K562 (cell line): ENCODE measurements at regions not wholly inside any gene's neighbourhood (a gene's known extent, or its start where the extent isn't known, plus 50 kb on each side); places are given as distances from the start of the nearest gene placed in this dataset.

Experiments
- ATAC-seq: fragments of 200-7000 bp; cut with Tn5 transposase; 3 replicates; pipeline ENCODE4 v1.9.1; 2020; ENCODE audit warnings: moderate library complexity
- BruUV-seq: library from RNA; stranded (reverse); fragments of 400-500 nt; replicated peaks from 2 replicates; lab custom pipeline; 2021; lab: Mats Ljungman, UMichigan
- CTCF ChIA-PET: fragments of 300-600 bp; formaldehyde crosslinking; extraction: SDS; loops from one replicate; lab custom pipeline; 2021; ENCODE audit warnings: low intra/inter-chr PET ratio; lab: Yijun Ruan, JAX
- POLR2A ChIA-PET: fragments of 300-600, 350-650 bp; sonication (Branson Sonifier 250); formaldehyde crosslinking; extraction: SDS; loops from one replicate; lab custom pipeline; 2021; ENCODE audit warnings: antibody characterized with exemption, inconsistent platforms; lab: Yijun Ruan, JAX
- DNase-seq, 4 experiments: peaks; one replicate each; pipeline versions ENCODE4 v3.0.0 to v3.0.0-alpha.2; 2011 to 2018; ENCODE audit warnings: low spot score in 3 of 4, mixed read lengths in 3 of 4; ENCODE audit errors: extremely low read depth in 1 of 4
- FAIRE-seq: peaks from 2 replicates; lab custom pipeline; 2011; peaks lifted over from hg19 to GRCh38; lab: Jason Lieb, UNC
- H2AFZ ChIP-seq: 2 replicates; pipeline ENCODE4 v1.6.0; 2011; ENCODE audit warnings: low read depth, low read length, control low read depth, inconsistent platforms
- H3K27ac ChIP-seq: fragments of 200-600 bp; 3 replicates; pipeline ENCODE4 v1.8.0; 2011; ENCODE audit warnings: low read depth, mild to moderate bottlenecking, control low read depth, inconsistent platforms, low read length, moderate library complexity, mixed read lengths; ENCODE audit errors: extremely low read depth
- H3K27me3 ChIP-seq, 2 experiments: fragments of 300-600 bp in 1 of 2; 2 replicates in 1 of 2; 3 replicates in 1 of 2; pipeline versions ENCODE4 v1.6.0 to v1.8.0; 2011; ENCODE audit warnings: inconsistent platforms in 2 of 2, low read length in 2 of 2, mild to moderate bottlenecking in 1 of 2, mixed read lengths in 1 of 2, moderate library complexity in 1 of 2; ENCODE audit not compliant: control insufficient read depth in 2 of 2, insufficient read depth in 2 of 2
- H3K36me3 ChIP-seq: fragments of 300-600 bp; 3 replicates; pipeline ENCODE4 v1.8.0; 2011; ENCODE audit warnings: mild to moderate bottlenecking, low read length, inconsistent platforms; ENCODE audit not compliant: control insufficient read depth, insufficient read depth
- H3K4me1 ChIP-seq, 2 experiments: fragments of 200-600 bp in 1 of 2; replicated peaks in 1 of 2; 2 replicates in 1 of 2; 3 replicates in 1 of 2; pipeline versions ENCODE4 v1.5.1 to v1.8.0; 2011; ENCODE audit warnings: inconsistent platforms in 2 of 2, low read length in 2 of 2, mild to moderate bottlenecking in 1 of 2, mixed read lengths in 1 of 2, moderate library complexity in 1 of 2; ENCODE audit not compliant: control insufficient read depth in 2 of 2, insufficient read depth in 2 of 2
- H3K4me2 ChIP-seq: 2 replicates; pipeline ENCODE4 v1.6.1; 2011; ENCODE audit warnings: low read length, control low read depth, inconsistent platforms, mixed read lengths; ENCODE audit not compliant: insufficient read depth
- H3K4me3 ChIP-seq: fragments of 200-600 bp; sonication (generic), shearing (Covaris generic); 2 replicates; pipeline ENCODE4 v1.5.1; 2016; ENCODE audit warnings: control low read depth, inconsistent platforms
- H3K79me2 ChIP-seq: fragments of 200-600 bp; 3 replicates; pipeline ENCODE4 v1.8.0; 2011; ENCODE audit warnings: low read length, inconsistent platforms; ENCODE audit not compliant: control insufficient read depth, insufficient read depth
- H3K9ac ChIP-seq, 2 experiments: 2 replicates each; pipeline versions ENCODE4 v1.6.0 to v1.6.1; 2011; ENCODE audit warnings: low read depth in 2 of 2, low read length in 2 of 2, control low read depth in 1 of 2, inconsistent platforms in 1 of 2, mild to moderate bottlenecking in 1 of 2, mixed read lengths in 1 of 2; ENCODE audit not compliant: insufficient read depth in 1 of 2
- H3K9me1 ChIP-seq: one replicate; pipeline ENCODE4 v1.6.0; 2011; ENCODE audit warnings: inconsistent platforms, mild to moderate bottlenecking, low read length, moderate library complexity; ENCODE audit not compliant: control insufficient read depth, insufficient read depth
- H3K9me3 ChIP-seq: replicated peaks from 2 replicates; pipeline ENCODE4 v1.5.1; 2011; ENCODE audit warnings: low read depth, low read length, inconsistent platforms; ENCODE audit not compliant: control insufficient read depth, insufficient read depth
- H4K20me1 ChIP-seq: replicated peaks from 2 replicates; pipeline ENCODE4 v1.6.1; 2011; ENCODE audit warnings: low read length, inconsistent platforms, mixed read lengths; ENCODE audit not compliant: control insufficient read depth, insufficient read depth
- ATF1 ChIP-seq, 2 experiments: fragments of 450-650 bp in 1 of 2; IDR thresholded peaks; 2 replicates each; pipeline ENCODE4 v1.6.1; 2016; ENCODE audit warnings: missing compliant biosample characterization in 1 of 2, missing genetic modification characterization in 1 of 2
- CCNT2 ChIP-seq: IDR thresholded peaks from 2 replicates; pipeline ENCODE4 v1.6.1; 2011; ENCODE audit warnings: borderline replicate concordance, low read depth, mild to moderate bottlenecking, moderate library complexity, mixed read lengths, low read length; ENCODE audit not compliant: insufficient read length; ENCODE audit errors: extremely low read depth
- EGR1 ChIP-seq: fragments of 450-650 bp; conservative IDR thresholded peaks from 2 replicates; pipeline ENCODE4 v1.6.1; 2017; ENCODE audit warnings: mild to moderate bottlenecking
- MECOM ChIP-seq: fragments of 250-450 bp; sonication (Bioruptor Pico); IDR thresholded peaks from 2 replicates; pipeline ENCODE4 v1.8.0; 2022; ENCODE audit warnings: inconsistent platforms
- RAD21 ChIP-seq, 2 experiments: fragments of 250-450 bp in 1 of 2; fragments of 450-650 bp in 1 of 2; sonication (Bioruptor Pico) in 1 of 2; formaldehyde crosslinking in 1 of 2; IDR thresholded peaks in 1 of 2; conservative IDR thresholded peaks in 1 of 2; 2 replicates each; pipeline versions ENCODE4 v1.4.0 to v1.8.0; 2020 to 2022; ENCODE audit warnings: mild to moderate bottlenecking in 2 of 2, moderate library complexity in 1 of 2
- ZNF133 ChIP-seq: fragments of 250-450 bp; sonication (Bioruptor Pico); IDR thresholded peaks from 2 replicates; pipeline ENCODE4 v1.4.0; 2020; ENCODE audit warnings: mild to moderate bottlenecking
- ZNF699 ChIP-seq: fragments of 250-450 bp; sonication (Bioruptor Pico); IDR thresholded peaks from 2 replicates; pipeline ENCODE4 v1.8.0; 2021; ENCODE audit warnings: mild to moderate bottlenecking, moderate library complexity; ENCODE audit not compliant: insufficient replicate concordance
- WGBS: fragments of 100-300 bp; shearing (Covaris generic); methylation state at CpG from one replicate; pipeline ENCODE4 v1.1.6; 2016; ENCODE audit warnings: low coverage, mixed read lengths; ENCODE audit not compliant: insufficient coverage; ENCODE audit errors: missing lambda C conversion rate; 5-methylcytosine and 5-hydroxymethylcytosine counted together
- in situ Hi-C: fragments of 300-500 bp; cut with MboI; formaldehyde crosslinking; loops from 4 replicates; pipeline ENCODE4 v1.15.0; 2018; ENCODE audit warnings: inconsistent platforms, mixed read lengths
- intact Hi-C: fragments of 100-400 bp; cut with micrococcal nuclease; formaldehyde crosslinking; loops from 2 replicates; pipeline ENCODE4 v1.14.2; 2022
- TF ChIP-seq, protein P1 (sequence below): IDR thresholded peaks from 2 replicates; pipeline ENCODE4 v1.6.1; 2016; ENCODE audit warnings: missing genetic modification characterization, missing compliant biosample characterization

DNA sequence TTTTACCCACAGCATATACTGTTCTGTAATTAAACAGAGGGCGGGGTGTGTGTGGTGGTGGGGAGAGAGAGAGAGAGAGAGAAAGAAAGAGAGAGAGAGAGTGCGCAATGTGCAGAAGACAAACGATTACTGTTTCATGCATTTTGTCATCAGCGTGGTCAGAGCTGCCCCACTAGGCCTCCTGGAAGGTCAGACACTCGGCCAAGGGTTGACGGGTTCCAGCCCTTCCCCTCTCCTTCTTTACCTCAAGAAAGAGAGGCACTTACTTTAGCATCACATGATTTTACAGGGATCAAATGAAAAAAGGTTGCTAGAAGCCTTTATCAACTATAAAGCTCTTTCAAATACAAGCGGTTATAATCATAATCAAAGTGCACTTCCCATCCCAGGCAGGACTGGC lies 269.2 kb upstream of the SORL1-AS1 start:
- Histone ChIP-seq H3K79me2 (no peaks in the 10 kb centered on the region), H3K4me1 (no peaks in the 10 kb centered on the region), H3K4me3 (no peak overlapping the region), H3K9ac (no peak overlapping the region), H3K27me3 (no peaks in the 10 kb centered on the region), H3K27ac (no peak overlapping the region), H2AFZ (no peak overlapping the region), H3K9me1 (no peaks in the 10 kb centered on the region), H3K9me3 (no peaks in the 10 kb centered on the region), H4K20me1 (no peaks in the 10 kb centered on the region)
- intact Hi-C loops, result no loop called here
- CTCF ChIA-PET, result no interaction called here
- in situ Hi-C loops, result no loop called here
- ATAC-seq (no peak), FAIRE-seq (no peak)
- 3% methylated on average over 6 of the region's 7 CpGs for WGBS
- no TSS peak for BruUV-seq
- no peak for TF ChIP-seq ZNF133 (CRISPR knock-in tag)
- TF ChIP-seq, all 486 proteins: peak for 0
- Histone ChIP-seq H3K36me3 (no peaks in the 10 kb centered on the region), H3K4me2 (no peak overlapping the region)
- POLR2A ChIA-PET, result interaction anchor here (0.8 kb wide), 1 partner anchor 13 kb away, joined by 3 read pairs; no protein-coding TSS in a partner anchor
- no peak for DNase-seq

DNA sequence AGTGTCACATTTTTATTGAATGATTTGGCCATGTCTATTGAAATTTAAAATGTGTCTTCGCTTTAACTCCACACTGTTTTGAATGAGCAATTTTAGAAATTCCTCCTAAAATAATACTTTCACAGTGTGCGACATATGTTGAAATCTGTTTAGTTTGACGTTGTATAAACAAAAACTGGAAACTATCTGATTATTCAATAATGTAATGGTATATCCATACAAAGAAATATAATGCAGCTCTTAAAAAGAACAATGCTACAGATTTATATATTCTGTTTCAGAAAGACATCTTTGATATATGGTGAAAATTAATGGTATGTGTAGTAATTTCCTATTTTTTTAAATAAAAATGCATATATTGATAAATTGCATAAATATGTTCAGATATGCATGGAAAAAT lies 268.7 kb upstream of the SORL1-AS1 start:
- ATAC-seq (no peak), DNase-seq (no peak), FAIRE-seq (no peak)
- ChIA-PET POLR2A (no interaction called here), CTCF (no interaction called here)
- H3K4me2 ChIP-seq, result no peak overlapping the region
- H3K79me2 ChIP-seq, result no peaks in the 10 kb centered on the region
- no peaks in the 10 kb centered on the region for H3K36me3 ChIP-seq
- no peaks in the 10 kb centered on the region for H3K9me1 ChIP-seq
- no peak for TF ChIP-seq RAD21 (CRISPR knock-in tag; conservative IDR thresholded peaks at IDR 0.05 in 1 of 2, IDR thresholded peaks at IDR 0.05 in 1 of 2)
- no peak for TF ChIP-seq ATF1 (CRISPR knock-in tag; IDR thresholded peaks at IDR 0.05)
- no peak for TF ChIP-seq ATF1 (tag; IDR thresholded peaks at IDR 0.05)
- no peak for TF ChIP-seq EGR1
- no peak for TF ChIP-seq CCNT2
- no peak for TF ChIP-seq ZNF699 (CRISPR knock-in tag)
- TF ChIP-seq, protein P1, sequence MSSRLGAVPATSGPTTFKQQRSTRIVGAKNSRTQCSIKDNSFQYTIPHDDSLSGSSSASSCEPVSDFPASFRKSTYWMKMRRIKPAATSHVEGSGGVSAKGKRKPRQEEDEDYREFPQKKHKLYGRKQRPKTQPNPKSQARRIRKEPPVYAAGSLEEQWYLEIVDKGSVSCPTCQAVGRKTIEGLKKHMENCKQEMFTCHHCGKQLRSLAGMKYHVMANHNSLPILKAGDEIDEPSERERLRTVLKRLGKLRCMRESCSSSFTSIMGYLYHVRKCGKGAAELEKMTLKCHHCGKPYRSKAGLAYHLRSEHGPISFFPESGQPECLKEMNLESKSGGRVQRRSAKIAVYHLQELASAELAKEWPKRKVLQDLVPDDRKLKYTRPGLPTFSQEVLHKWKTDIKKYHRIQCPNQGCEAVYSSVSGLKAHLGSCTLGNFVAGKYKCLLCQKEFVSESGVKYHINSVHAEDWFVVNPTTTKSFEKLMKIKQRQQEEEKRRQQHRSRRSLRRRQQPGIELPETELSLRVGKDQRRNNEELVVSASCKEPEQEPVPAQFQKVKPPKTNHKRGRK, result no peak
- no peak for TF ChIP-seq MECOM (CRISPR knock-in tag)
- no peaks in the 10 kb centered on the region for H3K9me3 ChIP-seq
- no peak overlapping the region for H3K4me3 ChIP-seq
- in situ Hi-C loops (no loop called here), intact Hi-C loops (no loop called here)
- H3K4me1 ChIP-seq, result no peaks in the 10 kb centered on the region
- H3K27me3 ChIP-seq, result no peaks in the 10 kb centered on the region
- no TSS peak for BruUV-seq
- H4K20me1 ChIP-seq, result no peaks in the 10 kb centered on the region
- no peak overlapping the region for H2AFZ ChIP-seq
- 0% methylated on average over 3 of the region's 3 CpGs for WGBS
- H3K9ac ChIP-seq, result no peak overlapping the region
- no peak overlapping the region for H3K27ac ChIP-seq
